DMS114 treated with DMSO at 0.1 percent for 48 hours (cell line): ENCODE measurements at regions not wholly inside any gene's neighbourhood (a gene's known extent, or its start where the extent isn't known, plus 50 kb on each side); places are given as distances from the start of the nearest gene placed in this dataset.

Source experiments
- DNase-seq: peaks from one replicate; lab custom pipeline; 2025; ENCODE audit not compliant: unreplicated experiment; lab: John Stamatoyannopoulos, UW

DNA sequence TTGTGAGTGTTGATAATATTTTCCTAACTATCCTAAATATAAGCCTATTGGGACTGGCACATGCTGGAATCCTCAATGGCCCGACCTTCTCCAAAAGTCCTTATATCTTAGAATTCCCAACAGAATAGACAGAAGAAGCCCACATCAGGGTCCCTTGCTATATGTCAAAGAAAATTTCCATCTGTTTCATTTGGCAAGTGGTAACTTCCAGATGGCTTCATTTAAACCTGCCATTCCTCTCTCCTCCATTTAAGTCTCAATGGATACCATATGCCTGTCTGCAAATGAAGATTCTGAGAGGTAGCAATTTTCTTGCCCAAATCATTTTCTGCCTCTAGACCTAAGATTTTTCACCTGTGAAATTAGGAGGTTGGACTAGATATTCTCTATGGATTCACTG lies 73.1 kb upstream of the KCNA4 start:
- DNase-seq: no peak

DNA sequence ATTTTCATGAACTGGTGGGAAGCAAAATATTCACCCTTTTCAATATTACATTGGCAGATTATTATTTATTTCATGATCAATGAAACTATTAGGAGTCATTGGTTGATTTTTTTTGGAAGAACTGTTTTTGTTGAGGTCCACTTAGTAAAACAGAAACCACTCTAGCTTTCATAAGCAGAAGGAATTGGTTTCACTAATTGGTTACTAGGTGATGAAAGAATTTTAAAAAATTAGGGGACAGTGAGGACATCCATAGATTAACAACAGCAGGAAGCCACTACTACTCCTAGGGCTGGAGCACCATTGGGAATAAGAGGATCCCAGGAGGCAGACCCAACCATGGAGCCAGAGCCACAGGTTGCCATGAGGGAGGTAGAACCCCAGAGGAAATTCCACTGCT lies 74.4 kb upstream of the KCNA4 start:
- DNase-seq: no peak

DNA sequence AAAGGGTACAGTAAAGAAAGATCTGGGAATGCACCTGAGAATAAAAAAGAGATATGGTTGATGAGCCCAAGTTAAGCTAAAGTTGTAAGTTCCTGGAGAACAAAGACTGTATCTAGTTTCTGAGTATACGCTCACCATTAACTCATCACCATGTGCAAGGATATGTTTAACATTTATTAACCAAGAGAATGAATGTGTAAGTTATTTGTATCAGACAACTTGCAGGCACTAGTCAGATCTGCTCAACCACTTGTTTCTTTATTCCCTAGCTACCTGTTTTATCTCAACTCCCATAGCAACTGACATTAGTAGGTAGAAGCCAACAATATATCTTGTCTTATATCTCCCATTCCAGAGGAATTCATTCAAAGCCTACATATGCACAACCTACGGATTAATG lies 74.9 kb upstream of the KCNA4 start:
- no peak for DNase-seq

DNA sequence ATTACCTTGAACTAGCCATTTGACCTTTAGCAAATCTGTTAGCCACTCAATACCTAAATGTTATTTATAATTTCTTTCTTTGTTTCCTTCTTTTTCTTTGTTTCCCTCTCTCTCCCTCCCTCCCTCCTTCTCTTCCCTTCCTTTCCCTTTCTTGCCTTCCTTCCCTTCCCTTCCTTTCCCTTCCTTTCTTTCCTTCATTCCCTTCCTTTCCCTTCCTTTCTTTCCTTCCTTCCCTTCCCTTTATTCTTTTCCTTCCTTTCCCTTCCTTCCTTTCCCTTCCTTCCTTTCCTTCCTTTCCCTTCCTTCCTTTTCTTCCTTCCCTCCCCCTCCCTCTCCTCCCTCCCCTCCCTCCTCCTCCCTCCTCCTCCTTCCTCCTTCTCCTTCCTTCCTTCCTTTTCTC lies 75.7 kb upstream of the KCNA4 start:
- DNase-seq: no peak

DNA sequence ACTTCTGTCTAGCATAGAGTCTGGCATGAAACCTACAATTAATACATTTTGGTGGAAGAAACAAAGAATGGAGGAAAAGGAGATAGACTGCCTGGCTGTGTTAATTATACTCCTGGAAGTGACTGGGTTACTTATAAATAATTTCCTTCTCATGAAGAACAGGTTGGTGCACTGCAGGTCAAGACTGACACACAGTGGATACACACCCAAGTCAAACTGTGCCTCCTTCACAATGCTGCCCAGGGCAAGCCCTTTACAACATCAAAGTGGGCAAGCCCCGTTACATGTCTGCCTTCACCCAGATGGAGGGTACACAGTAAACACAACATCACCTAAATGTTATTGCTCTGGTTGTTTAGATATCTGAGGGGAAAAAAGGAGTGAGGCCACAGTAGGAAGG lies 83.7 kb upstream of the KCNA4 start:
- DNase-seq: no peak

DNA sequence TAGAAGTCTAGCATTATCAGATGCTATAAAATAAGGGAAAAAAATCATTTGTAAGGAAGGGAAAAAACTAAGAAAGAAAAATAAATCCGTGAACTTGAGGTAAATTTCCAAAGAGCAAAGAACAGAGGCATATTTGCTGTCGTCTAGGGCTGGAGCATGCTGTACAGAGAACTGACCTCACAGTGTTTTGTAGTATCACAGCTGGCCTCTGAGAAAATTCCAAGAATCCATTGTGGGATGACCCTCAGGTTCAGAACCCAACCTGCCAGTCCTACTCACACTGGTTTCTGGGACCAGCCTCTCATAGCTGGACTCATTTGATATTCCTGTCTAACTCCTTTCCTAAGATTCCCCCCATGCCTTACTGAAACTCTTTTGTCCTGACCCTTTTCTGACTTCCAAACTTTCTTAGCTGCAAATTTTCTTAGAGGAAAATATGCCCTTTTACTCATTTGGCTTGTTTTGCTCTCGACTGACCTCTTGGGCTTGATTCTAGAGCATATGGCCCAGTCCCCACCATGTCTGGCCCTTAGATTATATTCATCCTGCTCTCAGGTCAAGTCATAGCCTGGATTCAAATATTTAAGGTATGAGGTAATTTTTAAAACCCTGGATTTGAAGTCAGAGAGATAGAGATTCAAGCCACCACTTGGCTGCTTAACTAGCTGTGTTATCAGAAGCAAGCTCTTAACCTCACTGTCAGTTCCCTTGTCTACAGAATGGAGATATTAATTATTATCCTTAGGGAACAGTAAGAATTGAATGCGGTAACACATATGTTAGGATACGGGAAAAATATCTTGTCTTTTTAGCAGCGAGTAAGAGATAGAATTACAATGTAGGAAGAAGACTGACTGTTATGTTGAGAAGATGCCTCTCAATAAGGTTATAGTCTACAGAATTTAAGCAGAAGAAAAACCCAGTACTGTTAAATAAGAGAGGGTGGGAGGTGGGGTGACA lies 89.7 kb upstream of the KCNA4 start:
- no peak for DNase-seq

DNA sequence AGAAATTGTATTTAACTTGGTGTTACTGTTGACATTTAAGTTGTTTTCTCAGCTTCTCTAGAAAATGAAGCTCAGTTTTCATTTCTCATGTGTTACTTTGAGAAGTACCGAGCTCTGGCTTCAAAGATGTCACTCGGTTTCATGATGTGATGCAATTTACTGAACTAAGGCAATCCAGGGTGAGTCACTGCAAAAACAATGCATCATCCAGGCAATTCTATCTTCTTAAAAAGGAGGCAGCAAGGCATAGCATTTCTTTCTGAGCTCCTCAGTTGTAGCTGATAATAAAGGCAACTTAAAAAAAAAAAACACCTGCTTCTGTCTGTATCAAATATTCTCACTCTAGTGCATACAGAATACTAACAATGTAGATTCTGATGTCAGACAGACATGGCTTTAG lies 91.1 kb upstream of the KCNA4 start:
- DNase-seq: no peak

DNA sequence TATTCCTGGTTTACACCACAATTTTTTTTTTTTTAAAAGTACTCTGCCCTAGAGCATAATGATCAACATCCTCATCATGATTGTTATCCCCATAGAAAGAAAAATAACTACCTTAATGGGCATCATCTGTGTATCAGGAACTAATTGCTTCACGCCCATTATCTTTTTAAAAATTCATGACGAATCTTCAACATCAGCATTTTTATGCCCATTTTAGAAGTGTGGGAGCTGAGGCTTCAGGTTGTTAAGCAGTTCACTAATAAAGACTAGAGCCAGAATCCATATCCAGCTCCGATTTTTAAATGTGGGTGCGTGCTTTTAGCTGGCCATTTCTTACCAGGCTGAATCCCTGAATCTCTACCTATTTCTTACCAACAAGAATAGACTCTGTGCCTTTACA lies 92.9 kb upstream of the KCNA4 start:
- DNase-seq: no peak

DNA sequence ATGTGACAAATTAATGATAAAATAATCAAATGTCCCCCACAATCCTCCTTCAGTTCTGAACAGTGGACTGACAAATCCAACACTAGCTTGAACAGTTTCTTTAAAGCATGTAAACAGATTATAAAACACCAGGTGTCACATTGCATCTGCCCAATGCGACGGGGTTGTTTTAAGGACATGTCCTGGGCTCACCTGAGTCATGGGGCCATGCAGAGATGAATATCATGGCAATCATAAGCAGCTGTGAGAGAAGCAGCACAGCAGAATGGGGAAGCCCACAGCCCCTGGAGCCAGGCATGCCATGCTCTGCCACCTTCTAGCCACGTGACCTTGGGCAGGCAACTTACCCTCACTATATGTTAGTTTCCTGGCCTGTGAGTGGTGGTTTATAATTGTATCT lies 93.9 kb upstream of the KCNA4 start:
- no peak for DNase-seq

DNA sequence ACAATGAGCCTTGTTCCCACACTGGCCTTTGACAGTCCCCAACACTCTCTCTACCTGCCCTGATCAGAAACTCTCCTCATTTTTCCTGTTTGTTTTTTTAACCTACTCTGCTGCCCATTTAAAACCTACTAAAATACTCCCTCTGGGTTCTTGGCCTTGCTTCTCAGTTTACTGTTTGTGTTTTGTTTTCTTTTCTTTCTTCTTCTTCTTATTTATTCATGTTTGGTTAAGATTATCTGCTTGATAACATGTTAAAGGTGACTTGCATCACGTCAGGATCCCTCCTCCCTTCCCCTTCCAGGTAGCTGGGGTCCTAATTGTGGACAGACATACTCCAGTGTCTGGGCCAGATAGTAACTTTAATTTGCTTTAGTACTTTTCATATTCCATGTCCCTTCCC lies 95.0 kb upstream of the KCNA4 start:
- no peak for DNase-seq

DNA sequence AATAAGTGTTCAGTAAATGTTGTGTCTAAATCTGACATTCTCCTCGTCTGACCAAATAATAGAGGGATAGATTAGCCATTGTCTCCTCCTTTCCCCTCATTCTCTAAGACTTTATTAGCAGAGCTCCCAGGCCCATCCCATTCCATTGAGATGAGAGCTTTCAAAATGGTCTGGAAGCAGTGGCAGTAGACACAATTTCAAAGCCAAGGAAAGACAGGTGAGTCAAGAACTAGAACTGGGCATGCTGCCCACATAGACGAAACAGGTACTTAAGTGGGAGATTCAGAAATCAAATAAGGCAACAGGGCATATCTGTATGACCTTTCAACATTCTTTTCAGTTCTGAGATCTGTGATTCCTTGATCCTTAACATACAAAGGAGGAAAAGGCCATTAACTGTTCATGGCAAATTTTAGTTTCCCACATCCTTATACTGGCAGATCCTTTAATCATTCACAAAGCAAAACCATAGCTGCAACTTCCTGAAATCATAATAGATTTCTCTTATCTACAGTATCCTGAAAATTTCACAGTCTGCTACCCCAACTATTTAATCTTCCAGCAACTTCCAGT lies 96.6 kb upstream of the KCNA4 start:
- DNase-seq: no peak

DNA sequence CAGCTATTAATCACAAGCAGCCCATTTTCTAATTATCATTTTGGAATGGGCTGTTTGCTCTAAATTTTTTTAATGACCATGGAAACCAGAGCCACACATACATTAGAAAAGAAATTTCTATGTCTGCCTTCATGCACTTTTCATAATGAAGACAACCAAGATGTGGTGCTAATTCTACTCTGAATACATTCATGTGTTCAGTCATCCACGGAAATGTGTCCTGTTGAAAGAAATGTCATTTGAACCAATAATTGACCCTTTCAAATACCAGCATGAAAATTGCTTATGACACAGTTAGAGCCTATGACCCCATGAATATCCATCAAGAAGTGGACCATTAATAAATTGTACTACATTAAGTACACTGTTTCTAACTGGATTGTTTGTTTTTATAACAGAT lies 99.7 kb upstream of the KCNA4 start:
- DNase-seq: no peak

DNA sequence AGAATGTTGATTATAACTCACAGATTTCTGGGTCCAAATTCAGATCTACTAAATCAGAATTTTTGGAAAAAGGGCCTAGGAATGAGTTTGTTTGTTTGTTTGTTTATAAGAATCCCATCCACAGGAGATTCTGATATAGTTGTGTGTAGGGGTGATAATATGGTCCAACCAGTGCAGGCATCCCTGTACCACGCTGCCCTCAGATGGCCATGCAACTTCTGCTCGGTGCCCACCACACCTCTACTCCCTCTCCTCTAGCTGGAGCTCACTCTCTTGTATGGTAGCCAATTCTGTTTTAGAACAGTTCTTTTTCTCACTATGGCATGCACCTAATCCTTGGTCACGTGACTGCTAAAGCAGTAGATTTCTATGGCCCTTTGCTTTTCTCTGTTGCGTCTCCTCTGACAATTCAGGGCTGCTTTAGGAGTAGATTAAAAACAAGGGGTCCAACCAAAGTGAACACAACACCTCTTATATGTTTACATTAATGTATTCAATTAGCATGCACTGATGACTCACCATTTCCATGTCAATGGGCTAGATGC lies 103.3 kb upstream of the KCNA4 start:
- DNase-seq: no peak

DNA sequence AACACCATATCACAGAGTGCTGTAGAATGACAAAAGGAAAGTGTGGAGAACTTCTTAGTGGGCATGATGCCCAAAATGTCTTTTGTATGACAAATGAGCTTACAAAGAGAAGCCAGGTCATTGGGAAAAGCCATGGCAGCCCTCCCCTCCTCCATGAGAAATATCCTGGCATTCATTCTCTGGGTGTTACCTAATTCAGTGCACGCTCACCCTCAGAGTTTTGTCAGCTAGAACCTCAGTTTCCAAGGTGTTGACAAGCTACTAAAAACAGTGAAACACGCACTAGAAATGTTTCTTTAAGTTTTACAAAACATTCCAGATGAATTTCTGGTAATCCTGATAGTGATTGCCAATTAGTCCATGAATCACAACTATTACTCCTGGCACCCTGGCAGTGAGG lies 105.4 kb upstream of the FSHB start:
- no peak for DNase-seq

DNA sequence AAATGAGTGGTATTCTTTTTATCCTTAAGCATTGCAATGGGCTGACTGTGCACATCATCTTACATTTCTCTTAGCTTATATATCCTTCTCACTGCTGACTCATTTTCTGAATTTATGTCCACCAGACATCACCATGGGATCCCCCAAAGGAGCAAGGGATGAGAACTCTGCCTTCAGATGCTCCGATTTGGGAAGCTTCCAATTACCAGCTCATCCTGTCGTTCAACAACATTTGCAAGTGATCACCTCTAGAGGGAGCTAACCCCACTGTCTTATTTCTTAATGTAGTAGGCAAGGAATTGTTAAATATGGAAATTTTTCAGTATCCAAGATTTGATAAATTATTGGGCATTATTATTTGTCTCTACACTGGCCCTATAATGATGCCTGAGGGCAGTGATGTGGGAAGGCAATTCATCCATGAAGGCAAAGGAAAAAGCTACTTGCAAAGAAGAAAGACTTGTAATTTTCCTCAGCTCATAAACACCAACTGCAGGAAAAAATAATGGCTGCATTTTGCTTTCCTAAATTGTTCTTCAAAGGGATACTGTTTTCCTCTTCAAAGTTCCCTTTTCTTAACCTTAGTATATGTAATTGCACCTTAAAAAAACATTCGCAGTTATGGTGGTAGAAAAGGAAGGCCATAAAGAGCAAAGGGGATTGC lies 102.4 kb upstream of the FSHB start:
- peak; percentile 4 for DNase-seq

DNA sequence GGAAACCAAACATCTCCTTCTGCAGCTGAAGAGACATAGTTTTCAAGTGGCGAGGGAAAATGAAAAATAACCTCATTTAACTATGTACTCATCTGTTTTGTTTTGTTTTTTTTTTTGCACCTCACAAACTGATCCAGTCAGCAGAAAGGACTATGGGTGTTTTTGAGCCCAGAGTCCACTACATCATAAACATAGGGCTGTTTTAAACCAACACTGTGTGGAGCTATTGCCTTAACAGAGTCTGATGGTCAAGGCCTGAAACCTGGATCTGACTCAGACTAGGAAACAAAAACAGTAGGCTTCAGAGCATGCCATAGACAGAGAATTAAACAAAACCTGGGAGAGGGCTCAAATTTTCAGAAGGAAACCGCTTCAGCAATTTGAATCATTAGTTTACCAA lies 99.3 kb upstream of the FSHB start:
- DNase-seq: no peak

DNA sequence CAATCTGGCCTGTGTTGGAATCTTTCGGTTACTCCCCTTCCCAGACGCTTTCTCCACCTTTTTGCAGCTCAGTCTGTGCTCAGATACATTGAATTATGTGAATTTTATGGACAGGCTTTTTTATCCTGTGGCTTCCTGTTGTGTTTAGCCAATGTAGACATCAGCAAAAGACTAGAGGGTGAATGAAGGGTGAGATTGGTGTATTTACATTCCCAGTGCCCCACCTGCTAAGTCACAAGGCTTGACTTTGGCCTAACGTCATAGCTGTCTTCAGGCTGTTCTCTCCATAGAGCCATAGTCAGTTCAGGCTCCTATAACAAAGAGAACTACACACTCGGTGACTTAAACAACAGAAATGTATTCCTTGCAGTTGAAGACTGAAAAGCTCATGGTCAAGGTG lies 97.5 kb upstream of the FSHB start:
- DNase-seq: no peak

DNA sequence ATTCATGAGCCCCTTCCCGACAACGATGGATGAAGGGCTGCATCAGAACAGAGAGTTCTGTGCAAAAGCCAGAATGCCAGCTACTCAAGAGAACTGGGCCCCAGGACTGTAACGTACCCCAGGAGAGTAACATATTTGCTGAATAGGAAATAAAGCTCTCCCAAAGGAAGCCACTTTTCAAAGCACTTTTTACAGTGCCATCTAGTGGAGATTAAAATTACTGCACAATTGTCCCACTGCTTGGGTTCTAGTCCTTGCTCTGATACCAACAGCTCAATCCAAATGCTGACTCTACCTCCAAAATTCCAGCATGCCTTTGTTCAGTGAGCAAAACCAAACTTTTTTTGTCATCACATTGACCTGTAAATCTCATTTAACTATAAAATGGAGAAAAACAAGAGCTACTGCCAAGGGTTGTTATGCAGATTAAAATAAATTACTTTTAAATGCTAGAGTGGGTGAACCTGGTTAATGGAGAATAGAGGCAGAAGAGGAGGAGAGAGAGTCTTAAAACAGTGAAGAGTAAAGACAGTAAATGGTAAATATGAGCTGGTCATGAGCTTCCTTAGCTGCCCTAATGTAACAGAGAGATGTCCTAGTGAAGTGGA lies 87.6 kb upstream of the FSHB start:
- no peak for DNase-seq

DNA sequence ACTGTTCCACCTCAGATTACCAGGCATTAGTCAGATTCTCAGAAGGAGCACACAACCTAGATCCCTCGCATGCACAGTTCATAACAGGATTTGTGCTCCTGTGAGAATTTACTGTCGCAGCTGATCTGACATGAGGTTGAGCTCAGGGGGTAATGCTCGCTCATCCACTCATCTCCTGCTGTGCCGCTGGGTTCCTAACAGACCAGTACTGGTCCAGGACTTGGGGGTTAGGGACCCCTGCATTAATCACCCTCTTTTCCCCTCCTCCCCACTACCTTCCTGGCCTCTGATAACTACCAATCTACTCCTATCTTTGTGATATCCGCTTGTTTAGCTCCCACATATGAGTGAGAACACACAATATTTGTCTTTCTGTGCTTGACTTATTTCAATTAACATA lies 83.5 kb upstream of the FSHB start:
- DNase-seq: no peak

DNA sequence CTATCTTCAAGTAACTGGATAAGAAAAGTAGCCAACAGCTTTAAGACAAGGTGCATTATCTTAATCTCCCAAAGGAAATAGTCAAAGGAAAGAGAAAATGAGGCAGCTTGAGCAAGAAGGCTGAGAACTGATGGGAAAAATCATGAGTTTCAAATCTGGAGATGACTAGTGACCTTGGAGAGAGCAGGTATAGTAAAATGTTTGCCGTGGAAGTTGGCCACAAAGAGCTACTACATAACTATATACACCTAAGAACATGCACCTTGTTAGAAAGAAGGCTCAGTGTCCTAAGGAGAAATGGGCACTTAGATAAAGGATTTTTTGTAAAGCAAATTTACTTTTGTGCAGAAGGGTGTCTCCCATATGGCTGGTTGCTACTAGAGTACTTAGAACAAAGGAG lies 80.8 kb upstream of the FSHB start:
- DNase-seq: no peak

DNA sequence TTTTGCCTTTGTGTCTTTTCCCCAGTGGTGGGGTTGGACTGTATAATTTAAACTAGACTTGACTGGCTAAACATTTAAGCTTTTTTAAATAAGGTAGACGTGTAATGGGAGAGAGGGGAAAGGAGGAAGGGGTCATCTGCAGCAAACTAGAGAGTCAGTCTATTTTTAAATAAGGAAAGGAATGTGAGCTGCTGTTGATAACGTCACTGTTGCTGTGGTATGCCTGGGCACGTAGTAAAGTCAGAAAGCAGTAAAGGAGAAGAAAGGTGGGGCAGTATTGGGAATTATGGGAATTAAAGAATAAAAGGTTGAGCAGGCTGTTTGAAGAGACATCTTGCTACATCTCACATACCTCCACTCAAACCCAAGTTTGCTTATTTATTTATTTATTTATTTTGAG lies 80.4 kb upstream of the FSHB start:
- DNase-seq: no peak

DNA sequence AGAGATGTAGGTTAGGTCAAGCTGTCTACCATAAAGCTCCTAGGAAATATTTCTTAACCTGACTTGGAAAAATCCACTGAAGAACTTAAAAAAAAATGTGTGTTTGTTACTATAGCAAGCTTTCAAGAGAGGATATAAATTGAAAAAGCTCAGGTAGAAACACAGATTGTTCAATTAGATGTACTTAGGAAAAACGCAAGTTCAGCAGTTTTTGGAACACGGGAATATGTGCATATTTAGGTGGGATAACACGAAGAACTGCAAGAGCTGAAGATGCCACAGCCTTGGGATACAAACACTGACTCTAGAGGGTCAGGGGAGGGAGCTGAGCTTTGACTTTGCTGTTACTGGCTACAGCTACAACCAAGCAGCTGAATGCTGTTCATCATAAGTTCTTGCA lies 77.8 kb upstream of the FSHB start:
- DNase-seq: no peak
